ENCODE measurements at regions not wholly inside any gene's neighbourhood (a gene's known extent, or its start where the extent isn't known, plus 50 kb on each side); places are given as distances from the start of the nearest gene placed in this dataset.

DNA sequence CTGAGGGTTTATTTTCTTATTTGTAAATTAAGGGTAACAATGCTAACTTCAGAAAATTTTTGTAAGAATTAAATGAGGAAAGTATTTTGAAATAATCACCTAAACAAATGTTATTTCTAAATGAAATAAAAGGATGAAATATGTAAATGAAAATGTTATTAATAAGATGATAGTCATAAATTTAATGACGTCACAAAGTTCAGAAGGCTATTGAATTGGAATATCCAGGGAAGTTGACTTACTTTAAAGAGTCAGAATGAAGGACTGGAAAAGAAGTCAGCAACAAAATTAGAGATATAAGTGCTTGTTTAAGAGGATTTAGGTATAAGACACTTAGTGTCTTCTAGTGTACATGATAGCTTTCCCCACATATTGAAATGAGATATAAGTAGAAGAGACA is 732.6 kb upstream of the CDH7 start:
- FAIRE-seq = no peak
- H3K27ac ChIP-seq (ENCODE audit: control insufficient read depth, insufficient read depth, low read length) = no peak overlapping the region
- no peak for DNase-seq (ENCODE audit: low read depth, low spot score)

DNA sequence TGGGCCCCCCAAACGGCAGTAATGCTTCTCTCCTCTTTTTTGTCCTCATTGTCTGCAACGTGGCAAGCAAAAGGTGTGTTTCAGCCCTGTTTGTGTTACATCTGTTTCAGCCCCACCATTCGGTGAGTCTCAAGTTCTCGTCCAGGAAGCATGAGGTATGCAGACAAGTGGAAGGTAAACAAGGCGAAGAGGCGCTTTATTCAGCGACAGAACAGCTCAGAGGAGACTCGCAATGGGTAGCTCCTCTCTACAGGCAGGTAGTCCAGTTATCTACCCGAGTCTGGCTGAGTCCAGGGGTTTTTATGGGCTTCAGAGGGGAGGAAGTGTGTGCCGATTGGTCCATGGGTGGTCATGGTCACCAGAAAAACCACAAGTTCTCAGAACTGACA is 733.4 kb upstream of the CDH7 start:
- no peaks in the 10 kb centered on the region for H4K20me1 ChIP-seq (ENCODE audit: control insufficient read depth, extremely low read depth, insufficient read depth, low read length)
- no peaks in the 10 kb centered on the region for H3K9me1 ChIP-seq (ENCODE audit: control insufficient read depth, extremely low read depth, insufficient read depth, low read length)
- no peak overlapping the region for H3K4me2 ChIP-seq (ENCODE audit: control insufficient read depth, extremely low read depth, insufficient read depth, low read depth, low read length)
- FAIRE-seq (no peak), DNase-seq (ENCODE audit: low read depth, low spot score) (no peak)
- H3K4me3 ChIP-seq (ENCODE audit: control insufficient read depth in 2 of 3, extremely low read depth in 1 of 3, insufficient read depth in 2 of 3, low read depth in 1 of 3, low read length in 3 of 3) = no peak overlapping the region
- H3K9ac ChIP-seq (ENCODE audit: control insufficient read depth, extremely low read depth, insufficient read depth, low read length) = no peak overlapping the region
- no peaks in the 10 kb centered on the region for H3K4me1 ChIP-seq (ENCODE audit: control insufficient read depth, extremely low read depth, insufficient read depth, low read length)
- no peak for TF ChIP-seq EZH2 (IDR thresholded peaks at IDR 0.05; ENCODE audit: low read length)
- TF ChIP-seq, protein P1, sequence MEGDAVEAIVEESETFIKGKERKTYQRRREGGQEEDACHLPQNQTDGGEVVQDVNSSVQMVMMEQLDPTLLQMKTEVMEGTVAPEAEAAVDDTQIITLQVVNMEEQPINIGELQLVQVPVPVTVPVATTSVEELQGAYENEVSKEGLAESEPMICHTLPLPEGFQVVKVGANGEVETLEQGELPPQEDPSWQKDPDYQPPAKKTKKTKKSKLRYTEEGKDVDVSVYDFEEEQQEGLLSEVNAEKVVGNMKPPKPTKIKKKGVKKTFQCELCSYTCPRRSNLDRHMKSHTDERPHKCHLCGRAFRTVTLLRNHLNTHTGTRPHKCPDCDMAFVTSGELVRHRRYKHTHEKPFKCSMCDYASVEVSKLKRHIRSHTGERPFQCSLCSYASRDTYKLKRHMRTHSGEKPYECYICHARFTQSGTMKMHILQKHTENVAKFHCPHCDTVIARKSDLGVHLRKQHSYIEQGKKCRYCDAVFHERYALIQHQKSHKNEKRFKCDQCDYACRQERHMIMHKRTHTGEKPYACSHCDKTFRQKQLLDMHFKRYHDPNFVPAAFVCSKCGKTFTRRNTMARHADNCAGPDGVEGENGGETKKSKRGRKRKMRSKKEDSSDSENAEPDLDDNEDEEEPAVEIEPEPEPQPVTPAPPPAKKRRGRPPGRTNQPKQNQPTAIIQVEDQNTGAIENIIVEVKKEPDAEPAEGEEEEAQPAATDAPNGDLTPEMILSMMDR (optimal IDR thresholded peaks at IDR 0.05 in 1 of 3, IDR thresholded peaks at IDR 0.05 in 1 of 3, conservative IDR thresholded peaks at IDR 0.05 in 1 of 3; ENCODE audit: extremely low read depth in 1 of 3, insufficient read depth in 2 of 3, low read length in 3 of 3) = no peak
- H3K27me3 ChIP-seq (ENCODE audit: control insufficient read depth, extremely low read depth, insufficient read depth, low read length) = no peaks in the 10 kb centered on the region
- H3K9me3 ChIP-seq (ENCODE audit: control insufficient read depth, low read depth, low read length) = peaks cover 2% of the 10 kb centered on the region
- H2AFZ ChIP-seq (ENCODE audit: control insufficient read depth, low read length) = no peak overlapping the region
- dilution Hi-C loops (cut with MboI; ENCODE audit: extremely low pct_ligation_motif_present, low sequenced_read_pairs) = no loop called here
- no peaks in the 10 kb centered on the region for H3K36me3 ChIP-seq (ENCODE audit: control insufficient read depth in 2 of 2, extremely low read depth in 1 of 2, insufficient read depth in 2 of 2, low read length in 2 of 2)
- no peak overlapping the region for H3K27ac ChIP-seq (ENCODE audit: control insufficient read depth, insufficient read depth, low read length)
- no peaks in the 10 kb centered on the region for H3K79me2 ChIP-seq (ENCODE audit: control insufficient read depth, insufficient read depth, low read length)

More for the DNA sequence above, 732.6 kb upstream of the CDH7 start:
- Histone ChIP-seq H3K4me1 (ENCODE audit: control insufficient read depth, extremely low read depth, insufficient read depth, low read length) (no peaks in the 10 kb centered on the region), H3K36me3 (ENCODE audit: control insufficient read depth in 2 of 2, extremely low read depth in 1 of 2, insufficient read depth in 2 of 2, low read length in 2 of 2) (no peaks in the 10 kb centered on the region), H2AFZ (ENCODE audit: control insufficient read depth, low read length) (no peak overlapping the region), H3K4me2 (ENCODE audit: control insufficient read depth, extremely low read depth, insufficient read depth, low read depth, low read length) (no peak overlapping the region), H3K27me3 (ENCODE audit: control insufficient read depth, extremely low read depth, insufficient read depth, low read length) (no peaks in the 10 kb centered on the region), H4K20me1 (ENCODE audit: control insufficient read depth, extremely low read depth, insufficient read depth, low read length) (no peaks in the 10 kb centered on the region), H3K9me3 (ENCODE audit: control insufficient read depth, low read depth, low read length) (peaks cover 2% of the 10 kb centered on the region), H3K9me1 (ENCODE audit: control insufficient read depth, extremely low read depth, insufficient read depth, low read length) (no peaks in the 10 kb centered on the region), H3K9ac (ENCODE audit: control insufficient read depth, extremely low read depth, insufficient read depth, low read length) (no peak overlapping the region), H3K79me2 (ENCODE audit: control insufficient read depth, insufficient read depth, low read length) (no peaks in the 10 kb centered on the region), H3K4me3 (ENCODE audit: control insufficient read depth in 2 of 3, extremely low read depth in 1 of 3, insufficient read depth in 2 of 3, low read depth in 1 of 3, low read length in 3 of 3) (no peak overlapping the region)
- TF ChIP-seq EZH2 (IDR thresholded peaks at IDR 0.05; ENCODE audit: low read length) = no peak
- TF ChIP-seq, protein P1 (optimal IDR thresholded peaks at IDR 0.05 in 1 of 3, IDR thresholded peaks at IDR 0.05 in 1 of 3, conservative IDR thresholded peaks at IDR 0.05 in 1 of 3; ENCODE audit: extremely low read depth in 1 of 3, insufficient read depth in 2 of 3, low read length in 3 of 3) = no peak
- dilution Hi-C loops (cut with MboI; ENCODE audit: extremely low pct_ligation_motif_present, low sequenced_read_pairs) = no loop called here

All from keratinocyte (primary cell).